CD4-positive, alpha-beta memory T cell (primary cell): ENCODE measurements at regions not wholly inside any gene's neighbourhood (a gene's known extent, or its start where the extent isn't known, plus 50 kb on each side); places are given as distances from the start of the nearest gene placed in this dataset.
"Not testable (repeated sequence)": the region's sequence is repeated elsewhere in the genome, so short reads cannot be mapped to it uniquely, and the experiment has no call there.

ENCODE experiments used
- CTCF ChIA-PET: fragments of 350-600 bp; sonication (Branson Sonifier 250); formaldehyde crosslinking; loops from one replicate; lab custom pipeline; 2021; ENCODE audit warnings: inconsistent platforms; ENCODE audit not compliant: partially characterized antibody; lab: Charles Lee
- POLR2A ChIA-PET: fragments of 350-600 bp; sonication (Branson Sonifier 250); formaldehyde crosslinking; loops from one replicate; lab custom pipeline; 2021; ENCODE audit not compliant: partially characterized antibody; lab: Charles Lee
- DNase-seq, 5 donors: peaks; one replicate each; pipeline versions ENCODE4 v3.0.0 to v3.0.0-alpha.2; 2020 to 2022; ENCODE audit warnings: mixed read lengths in 1 of 5
- H3K27ac ChIP-seq: one replicate; pipeline ENCODE4 v1.7.0; 2013; ENCODE audit warnings: low read depth, low read length
- H3K27me3 ChIP-seq: 2 replicates; pipeline ENCODE4 v1.7.0; 2013; ENCODE audit warnings: mild to moderate bottlenecking, low read length, moderate library complexity; ENCODE audit not compliant: insufficient read depth
- H3K36me3 ChIP-seq: 2 replicates; pipeline ENCODE4 v1.7.0; 2013; ENCODE audit warnings: mild to moderate bottlenecking, low read length, moderate library complexity; ENCODE audit not compliant: insufficient read depth
- H3K4me1 ChIP-seq: 2 replicates; pipeline ENCODE4 v1.7.0; 2013; ENCODE audit warnings: mild to moderate bottlenecking, low read length, moderate library complexity; ENCODE audit not compliant: insufficient read depth
- H3K4me3 ChIP-seq, 2 donors: one replicate each; pipeline ENCODE4 v1.7.0; 2013; ENCODE audit warnings: low read length in 2 of 2, mild to moderate bottlenecking in 1 of 2
- H3K9me3 ChIP-seq, 2 donors: one replicate each; pipeline ENCODE4 v1.7.0; 2013; ENCODE audit warnings: low read length in 2 of 2, control low read depth in 1 of 2; ENCODE audit not compliant: control insufficient read depth in 1 of 2
- H3K27ac Mint-ChIP-seq, 7 donors: one replicate each; pipeline ENCODE4 v1.8.0; 2020 to 2021; ENCODE audit warnings: mixed read lengths in 7 of 7, mild to moderate bottlenecking in 6 of 7, inconsistent platforms in 3 of 7, moderate library complexity in 3 of 7
- H3K27me3 Mint-ChIP-seq, 2 donors: one replicate each; pipeline ENCODE4 v1.8.0; 2020 to 2021; ENCODE audit warnings: mixed read lengths in 2 of 2
- H3K36me3 Mint-ChIP-seq, 2 donors: one replicate each; pipeline ENCODE4 v1.8.0; 2020 to 2021; ENCODE audit warnings: mixed read lengths in 2 of 2, inconsistent platforms in 1 of 2, mild to moderate bottlenecking in 1 of 2
- H3K4me1 Mint-ChIP-seq, 4 donors: one replicate each; pipeline ENCODE4 v1.8.0; 2020 to 2021; ENCODE audit warnings: mixed read lengths in 4 of 4, mild to moderate bottlenecking in 1 of 4
- H3K4me3 Mint-ChIP-seq, 8 donors: one replicate each; pipeline ENCODE4 v1.8.0; 2020 to 2021; ENCODE audit warnings: mixed read lengths in 8 of 8, mild to moderate bottlenecking in 7 of 8, moderate library complexity in 6 of 8, inconsistent platforms in 3 of 8
- H3K9me3 Mint-ChIP-seq, 8 donors: one replicate each; pipeline ENCODE4 v1.8.0; 2020 to 2021; ENCODE audit warnings: mixed read lengths in 8 of 8, mild to moderate bottlenecking in 5 of 8, inconsistent platforms in 3 of 8, moderate library complexity in 1 of 8
- intact Hi-C: fragments of 100-400 bp; cut with micrococcal nuclease; formaldehyde crosslinking; loops from one replicate; pipeline ENCODE4 v1.15.1; 2023

DNA sequence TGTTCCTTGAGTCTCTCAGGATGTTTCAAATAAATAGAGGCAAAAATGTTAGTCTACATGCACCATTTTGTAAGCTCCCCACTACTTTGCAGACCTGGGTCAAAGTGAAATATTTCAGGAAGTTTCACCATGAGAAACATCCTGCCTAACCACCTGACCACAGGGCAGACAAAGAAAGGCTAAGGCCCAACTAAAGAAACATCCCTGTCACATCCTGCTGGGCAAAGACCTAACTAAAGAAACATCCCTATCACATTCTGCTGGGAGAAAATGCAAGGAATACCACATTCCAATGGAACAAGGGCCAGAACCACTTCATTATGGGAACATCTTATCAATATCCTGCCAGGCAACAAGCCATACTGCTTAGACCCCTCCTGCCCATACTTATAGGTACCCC is 1303.4 kb downstream of the TECRL start:
- H3K27ac ChIP-seq = no peak overlapping the region
- Mint-ChIP-seq H3K9me3 (peaks cover 0 to 28% (median 16%) of the 10 kb centered on the region in 8 donors), H3K4me1 (no peaks in the 10 kb centered on the region), H3K27me3 (no peaks in the 10 kb centered on the region), H3K27ac (no peak overlapping the region), H3K4me3 (no peak overlapping the region), H3K36me3 (no peaks in the 10 kb centered on the region)
- H3K27me3 ChIP-seq = no peaks in the 10 kb centered on the region
- H3K9me3 ChIP-seq = no peaks in the 10 kb centered on the region
- no peak overlapping the region for H3K4me3 ChIP-seq
- CTCF ChIA-PET = no interaction called here
- POLR2A ChIA-PET = no interaction called here
- H3K4me1 ChIP-seq = no peaks in the 10 kb centered on the region
- no peaks in the 10 kb centered on the region for H3K36me3 ChIP-seq
- intact Hi-C loops = no loop called here
- no peak for DNase-seq

- H3K27me3 Mint-ChIP-seq = no peaks in the 10 kb centered on the region
- Histone ChIP-seq H3K4me3 (no peak overlapping the region), H3K4me1 (no peaks in the 10 kb centered on the region), H3K9me3 (no peaks in the 10 kb centered on the region), H3K36me3 (no peaks in the 10 kb centered on the region), H3K27ac (no peak overlapping the region), H3K27me3 (no peaks in the 10 kb centered on the region)
- CTCF ChIA-PET = no interaction called here
- POLR2A ChIA-PET = no interaction called here
- H3K9me3 Mint-ChIP-seq = peaks cover 0 to 17% (median 5%) of the 10 kb centered on the region in 8 donors
- no peak overlapping the region for H3K4me3 Mint-ChIP-seq
- no peaks in the 10 kb centered on the region for H3K4me1 Mint-ChIP-seq
- no peak overlapping the region for H3K27ac Mint-ChIP-seq
- DNase-seq = no peak
- H3K36me3 Mint-ChIP-seq = no peaks in the 10 kb centered on the region
- intact Hi-C loops = no loop called here
Observed at GRCh38 chr4:63090641-63091040, 1318.6 kb downstream of the TECRL start.

DNA sequence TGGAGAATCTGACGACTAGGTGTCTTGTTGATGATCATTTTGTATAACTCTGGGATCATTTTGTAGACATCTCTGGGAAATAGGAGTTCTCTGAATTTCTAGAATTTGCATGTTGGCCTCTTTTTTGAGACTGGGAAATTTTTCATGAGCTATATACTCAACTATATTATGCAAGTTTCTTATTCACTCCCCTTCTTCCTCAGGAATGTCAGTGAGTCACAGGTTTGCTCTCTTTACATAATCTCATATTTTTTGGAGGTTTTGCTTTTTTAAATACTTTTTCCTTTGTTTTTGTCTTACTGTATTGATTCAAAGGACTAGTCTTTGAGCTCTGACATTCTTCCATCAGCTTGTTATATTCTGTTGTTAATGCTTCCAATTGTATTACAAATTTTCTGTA is 1324.2 kb downstream of the TECRL start:
- H3K27me3 ChIP-seq = no peaks in the 10 kb centered on the region
- H3K36me3 ChIP-seq = no peaks in the 10 kb centered on the region
- no peaks in the 10 kb centered on the region for H3K36me3 Mint-ChIP-seq
- no peak overlapping the region for H3K4me3 ChIP-seq
- no peak overlapping the region for H3K4me3 Mint-ChIP-seq
- peaks cover 0 to 24% (median 10%) of the 10 kb centered on the region in 8 donors for H3K9me3 Mint-ChIP-seq
- H3K9me3 ChIP-seq = peaks cover 0 to 4% of the 10 kb centered on the region in 2 donors
- POLR2A ChIA-PET = no interaction called here
- no peak overlapping the region for H3K27ac Mint-ChIP-seq
- CTCF ChIA-PET = no interaction called here
- H3K27me3 Mint-ChIP-seq = no peaks in the 10 kb centered on the region
- intact Hi-C loops = no loop called here
- H3K27ac ChIP-seq = no peak overlapping the region
- no peaks in the 10 kb centered on the region for H3K4me1 Mint-ChIP-seq
- no peaks in the 10 kb centered on the region for H3K4me1 ChIP-seq
- no peak for DNase-seq

GRCh38 chr4:63080934-63081333 is 1328.3 kb downstream of the TECRL start:
- H3K36me3 ChIP-seq = no peaks in the 10 kb centered on the region
- H3K4me3 Mint-ChIP-seq = no peak overlapping the region
- H3K4me3 ChIP-seq = no peak overlapping the region
- H3K27ac Mint-ChIP-seq = no peak overlapping the region
- no peak for DNase-seq
- no peak overlapping the region for H3K27ac ChIP-seq
- H3K9me3 ChIP-seq = peaks cover 0 to 11% of the 10 kb centered on the region in 2 donors
- H3K27me3 ChIP-seq = no peaks in the 10 kb centered on the region
- CTCF ChIA-PET = no interaction called here
- POLR2A ChIA-PET = no interaction called here
- H3K4me1 ChIP-seq = no peaks in the 10 kb centered on the region
- H3K4me1 Mint-ChIP-seq = no peaks in the 10 kb centered on the region
- intact Hi-C loops = no loop called here
- no peaks in the 10 kb centered on the region for H3K27me3 Mint-ChIP-seq
- H3K9me3 Mint-ChIP-seq = peaks cover 2 to 18% (median 9%) of the 10 kb centered on the region in 8 donors
- H3K36me3 Mint-ChIP-seq = no peaks in the 10 kb centered on the region

DNA sequence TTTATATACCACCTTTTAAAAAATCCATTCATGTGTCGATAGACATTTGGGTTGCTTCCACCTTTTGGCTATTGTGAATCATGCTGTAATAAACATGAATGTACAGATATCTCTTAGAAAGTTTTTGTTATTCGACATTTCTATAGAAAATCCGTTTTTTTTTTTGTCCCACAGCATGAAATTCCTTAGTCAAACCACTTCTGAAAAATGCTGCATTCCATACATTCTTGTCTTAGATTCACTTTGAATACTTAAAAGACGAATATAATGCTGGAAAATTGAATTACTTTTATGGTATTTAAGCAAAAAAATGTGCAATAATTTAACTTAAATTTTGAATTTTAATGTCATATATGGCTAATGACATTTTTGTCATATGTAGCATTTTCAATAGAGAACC is 1345.5 kb downstream of the TECRL start:
- POLR2A ChIA-PET = no interaction called here
- Mint-ChIP-seq H3K27me3 (no peaks in the 10 kb centered on the region), H3K27ac (no peak overlapping the region)

GRCh38 chr4:63062891-63063290 is 1346.4 kb downstream of the TECRL start:
- H3K4me1 Mint-ChIP-seq, H3K27me3 Mint-ChIP-seq, H3K9me3 ChIP-seq, H3K4me3 ChIP-seq, intact Hi-C loops, H3K4me3 Mint-ChIP-seq, H3K4me1 ChIP-seq, POLR2A ChIA-PET, H3K36me3 Mint-ChIP-seq, H3K27me3 ChIP-seq, H3K27ac Mint-ChIP-seq, CTCF ChIA-PET, H3K27ac ChIP-seq, H3K36me3 ChIP-seq, DNase-seq: not testable (repeated sequence)
- H3K9me3 Mint-ChIP-seq = peaks cover 3 to 41% (median 10%) of the 10 kb centered on the region in 8 donors

More for the DNA sequence above, 1345.5 kb downstream of the TECRL start:
- no peak for DNase-seq
- peaks cover 0 to 5% of the 10 kb centered on the region in 2 donors for H3K9me3 ChIP-seq
- no peaks in the 10 kb centered on the region for H3K36me3 ChIP-seq
- Mint-ChIP-seq H3K4me3 (no peak overlapping the region), H3K9me3 (peaks cover 5 to 39% (median 11%) of the 10 kb centered on the region in 8 donors), H3K4me1 (no peaks in the 10 kb centered on the region), H3K36me3 (no peaks in the 10 kb centered on the region)
- H3K4me1 ChIP-seq = no peaks in the 10 kb centered on the region
- H3K27me3 ChIP-seq = no peaks in the 10 kb centered on the region
- no peak overlapping the region for H3K4me3 ChIP-seq
- CTCF ChIA-PET = no interaction called here
- no peak overlapping the region for H3K27ac ChIP-seq
- intact Hi-C loops = no loop called here

- Mint-ChIP-seq H3K4me1 (no peaks in the 10 kb centered on the region), H3K36me3 (no peaks in the 10 kb centered on the region), H3K27me3 (no peaks in the 10 kb centered on the region), H3K9me3 (peaks cover 1 to 24% (median 13%) of the 10 kb centered on the region in 8 donors), H3K4me3 (no peak overlapping the region), H3K27ac (no peak overlapping the region)
- ChIA-PET CTCF (no interaction called here), POLR2A (no interaction called here)
- H3K4me1 ChIP-seq = no peaks in the 10 kb centered on the region
- H3K4me3 ChIP-seq = no peak overlapping the region
- H3K27me3 ChIP-seq = no peaks in the 10 kb centered on the region
- no peaks in the 10 kb centered on the region for H3K9me3 ChIP-seq
- H3K27ac ChIP-seq = no peak overlapping the region
- intact Hi-C loops = no loop called here
- no peaks in the 10 kb centered on the region for H3K36me3 ChIP-seq
- no peak for DNase-seq
Observed at GRCh38 chr4:63049726-63050125, 1359.5 kb downstream of the TECRL start.

GRCh38 chr4:63049278-63049677 is 1360.0 kb downstream of the TECRL start:
- no peak overlapping the region for H3K4me3 ChIP-seq
- Mint-ChIP-seq H3K36me3 (no peaks in the 10 kb centered on the region), H3K27ac (no peak overlapping the region), H3K9me3 (peaks cover 0 to 24% (median 12%) of the 10 kb centered on the region in 8 donors), H3K4me3 (no peak overlapping the region), H3K4me1 (no peaks in the 10 kb centered on the region), H3K27me3 (no peaks in the 10 kb centered on the region)
- DNase-seq = no peak
- H3K4me1 ChIP-seq = no peaks in the 10 kb centered on the region
- H3K9me3 ChIP-seq = no peaks in the 10 kb centered on the region
- intact Hi-C loops = no loop called here
- H3K27me3 ChIP-seq = no peaks in the 10 kb centered on the region
- ChIA-PET CTCF (no interaction called here), POLR2A (no interaction called here)
- H3K27ac ChIP-seq = no peak overlapping the region
- H3K36me3 ChIP-seq = no peaks in the 10 kb centered on the region
